ENCODE measurements at regions not wholly inside any gene's neighbourhood (a gene's known extent, or its start where the extent isn't known, plus 50 kb on each side); places are given as distances from the start of the nearest gene placed in this dataset.
"Not testable (repeated sequence)": the region's sequence is repeated elsewhere in the genome, so short reads cannot be mapped to it uniquely, and the experiment has no call there.

DNA sequence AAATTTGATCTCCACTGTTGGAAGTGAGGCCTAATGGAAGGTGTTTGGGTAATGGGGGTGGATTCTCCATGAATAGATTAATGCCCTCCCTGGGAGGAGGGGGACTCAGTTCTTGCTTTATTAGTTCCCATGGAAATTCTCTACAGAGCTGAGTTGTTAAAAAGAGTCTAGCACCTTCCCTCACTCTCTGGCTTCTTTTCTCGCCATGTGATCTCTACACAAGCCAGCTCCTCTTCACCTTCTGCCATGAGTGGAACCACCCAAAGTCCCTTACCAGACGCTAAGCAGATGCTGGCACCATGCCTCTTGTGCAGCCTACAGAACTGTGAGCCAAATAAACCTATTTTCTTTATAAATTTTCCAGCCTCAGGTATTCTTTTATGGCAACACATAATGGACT, 465.8 kb upstream of the ANO5 start:
- no peak for DNase-seq

DNA sequence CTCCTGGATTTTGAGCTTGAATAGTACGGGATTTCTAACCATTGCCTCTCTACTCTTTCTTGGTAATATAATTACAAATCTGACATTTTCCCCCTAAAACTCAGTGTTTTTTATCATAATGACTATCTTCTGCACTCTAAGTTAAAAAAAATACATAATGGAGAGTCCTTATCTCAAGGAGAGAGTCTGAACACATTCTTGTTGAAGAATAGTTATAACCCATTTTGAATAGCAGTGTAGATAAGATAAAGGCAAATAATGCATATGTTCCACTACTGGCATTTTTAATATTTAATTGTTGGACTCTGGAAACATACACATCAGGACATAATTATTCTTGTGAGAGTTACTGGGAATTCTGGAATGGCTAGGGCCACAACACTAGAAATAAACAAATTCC, 456.5 kb upstream of the ANO5 start:
- DNase-seq: no peak

DNA sequence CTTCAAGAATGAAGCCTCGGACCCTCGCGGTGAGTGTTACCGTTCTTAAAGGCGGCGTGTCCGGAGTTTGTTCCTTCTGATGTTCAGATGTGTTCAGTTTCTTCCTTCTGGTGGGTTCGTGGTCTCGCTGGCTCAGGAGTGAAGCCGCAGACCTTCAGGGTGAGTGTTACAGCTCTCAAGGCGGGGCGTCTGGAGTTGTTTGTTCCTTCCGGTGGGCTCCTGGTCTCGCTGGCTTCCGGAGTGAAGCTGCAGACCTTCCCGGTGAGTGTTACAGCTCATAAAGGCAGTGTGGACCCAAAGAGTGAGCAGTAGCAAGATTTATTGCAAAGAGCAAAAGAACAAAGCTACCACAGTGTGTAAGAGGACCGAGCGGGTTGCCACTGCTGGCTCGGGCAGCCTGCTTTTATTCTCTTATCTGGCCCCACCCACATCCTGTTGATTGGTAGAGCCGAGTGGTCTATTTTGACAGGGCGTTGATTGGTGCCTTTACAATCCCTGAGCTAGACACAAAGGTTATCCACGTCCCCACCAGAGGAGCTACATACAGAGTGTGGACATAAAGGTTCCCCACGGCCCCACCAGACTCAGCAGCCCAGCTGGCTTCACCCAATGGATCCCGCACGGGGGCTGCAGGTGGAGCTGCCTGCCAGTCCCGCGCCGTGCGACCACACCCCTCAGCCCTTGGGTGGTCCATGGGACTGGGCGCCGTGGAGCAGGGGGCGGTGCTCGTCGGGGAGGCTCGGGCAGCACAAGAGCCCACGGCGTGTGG, 440.2 kb upstream of the ANO5 start:
- peak; percentile 1 for DNase-seq

DNA sequence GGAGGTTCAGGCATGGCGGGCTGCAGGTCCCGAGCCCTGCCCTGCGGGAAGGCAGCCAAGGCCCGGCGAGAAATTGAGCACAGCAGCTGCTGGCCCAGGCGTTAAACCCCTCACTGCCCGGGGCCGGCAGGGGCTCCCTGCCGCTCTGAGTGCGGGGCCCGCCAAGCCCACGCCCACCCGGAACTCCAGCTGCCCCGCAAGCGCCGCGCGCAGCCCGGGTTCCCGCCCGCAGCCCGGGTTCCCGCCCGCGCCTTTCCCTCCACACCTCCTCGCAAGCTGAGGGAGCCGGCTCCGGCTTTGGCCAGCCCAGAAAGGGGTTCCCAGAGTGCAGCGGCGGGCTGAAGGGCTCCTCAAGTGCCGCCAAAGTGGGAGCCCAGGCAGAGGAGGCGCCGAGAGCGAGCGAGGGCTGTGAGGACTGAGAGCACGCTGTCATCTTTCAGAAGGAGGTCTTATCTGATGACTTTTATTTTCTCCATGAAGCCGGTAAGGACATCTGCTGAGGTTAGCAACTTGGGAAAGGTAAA, 439.6 kb upstream of the ANO5 start:
- DNase-seq: not testable (repeated sequence)

DNA sequence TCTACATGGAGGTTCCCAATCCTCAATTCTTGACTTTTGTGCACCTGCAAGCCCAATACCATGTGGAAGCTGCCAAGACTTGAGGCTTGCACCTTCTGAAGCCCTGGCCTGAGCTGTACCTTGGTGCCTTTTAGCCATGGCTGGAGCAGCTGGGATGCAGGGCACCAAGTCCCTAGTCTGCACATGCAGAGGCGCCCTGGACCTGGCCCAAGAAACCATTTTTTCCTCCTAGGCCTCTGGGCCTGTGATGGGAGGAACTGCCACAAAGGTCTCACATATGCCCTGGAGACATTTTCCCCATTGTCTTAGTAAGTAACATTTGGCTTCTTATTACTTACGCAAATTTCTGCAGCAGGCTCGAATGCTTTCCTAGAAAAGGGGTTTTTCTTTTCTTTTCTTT, 431.9 kb upstream of the ANO5 start:
- DNase-seq: no peak

DNA sequence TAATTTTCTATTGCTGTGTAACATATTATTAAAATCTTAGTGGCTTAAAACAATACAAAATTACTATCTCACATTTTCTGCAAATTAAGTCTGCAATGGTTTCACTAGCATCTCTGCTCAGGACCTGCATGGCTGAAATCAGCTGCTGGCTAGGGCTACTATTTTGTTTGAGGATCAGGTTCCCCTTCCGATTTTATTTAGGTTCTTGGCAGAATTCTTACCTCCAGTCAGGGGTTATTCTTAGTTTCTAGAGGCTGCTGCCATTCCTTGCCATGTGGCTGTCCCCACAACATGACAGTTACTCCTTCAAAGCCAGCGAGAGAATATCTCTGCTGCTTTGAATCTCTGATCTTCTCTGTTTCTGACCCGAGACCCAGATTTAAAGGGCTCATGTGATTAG, 424.5 kb upstream of the ANO5 start:
- no peak for DNase-seq

DNA sequence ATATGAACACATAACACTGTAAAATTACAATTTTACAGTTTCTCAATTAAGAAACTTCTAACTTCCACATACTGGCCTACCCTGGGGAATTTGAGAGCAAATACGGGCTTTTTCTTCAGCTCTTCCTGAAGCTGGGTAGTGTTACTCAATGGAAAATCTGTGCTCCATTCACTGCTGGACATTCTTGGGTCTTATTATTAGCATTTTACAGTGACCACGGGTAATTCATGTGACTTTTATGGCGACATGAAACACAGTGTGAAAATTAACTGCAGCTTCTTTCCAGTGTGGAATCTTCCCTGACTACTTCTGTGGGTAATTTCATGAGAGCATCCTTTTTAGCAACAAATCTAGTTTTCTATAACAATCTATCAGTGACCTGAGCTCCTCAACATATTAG, 423.7 kb upstream of the ANO5 start:
- DNase-seq: no peak

DNA sequence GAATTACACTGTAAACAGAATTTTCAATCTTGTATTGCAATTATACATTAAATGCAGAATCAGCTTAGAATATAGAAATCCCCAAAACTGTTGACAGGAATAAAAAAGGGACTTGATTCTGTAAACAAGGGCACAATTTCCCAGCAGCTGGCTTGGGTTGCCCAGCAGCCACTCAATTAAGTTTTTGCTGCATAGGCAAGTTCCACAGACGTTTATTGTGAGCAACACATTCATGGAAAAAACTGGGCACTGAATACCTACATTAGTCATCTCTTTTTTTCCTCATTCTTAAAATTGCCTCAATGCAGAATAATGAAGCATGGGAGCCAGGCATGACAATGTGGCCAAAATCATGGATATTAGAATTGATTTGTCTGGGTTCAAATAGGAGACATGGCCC, 421.8 kb upstream of the ANO5 start:
- DNase-seq: no peak

DNA sequence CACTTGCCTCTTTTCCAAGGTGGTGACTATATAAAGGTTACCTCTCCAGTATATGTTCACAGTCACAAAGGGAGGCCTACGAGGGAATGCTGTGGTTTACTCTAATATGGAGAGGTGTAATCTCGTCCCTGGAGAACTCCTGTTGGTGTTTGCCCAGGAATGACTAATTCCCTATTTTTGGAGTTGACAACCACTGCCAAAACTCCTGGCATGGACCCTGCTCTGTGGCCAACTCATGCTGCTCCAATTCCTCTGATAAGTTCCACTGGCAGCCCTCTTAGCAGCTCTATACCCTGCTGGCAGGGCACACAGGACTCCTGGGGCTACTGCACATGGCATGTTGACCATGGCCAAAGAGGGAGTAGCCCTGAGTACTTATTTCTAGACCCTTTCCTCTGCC, 418.7 kb upstream of the ANO5 start:
- no peak for DNase-seq

DNA sequence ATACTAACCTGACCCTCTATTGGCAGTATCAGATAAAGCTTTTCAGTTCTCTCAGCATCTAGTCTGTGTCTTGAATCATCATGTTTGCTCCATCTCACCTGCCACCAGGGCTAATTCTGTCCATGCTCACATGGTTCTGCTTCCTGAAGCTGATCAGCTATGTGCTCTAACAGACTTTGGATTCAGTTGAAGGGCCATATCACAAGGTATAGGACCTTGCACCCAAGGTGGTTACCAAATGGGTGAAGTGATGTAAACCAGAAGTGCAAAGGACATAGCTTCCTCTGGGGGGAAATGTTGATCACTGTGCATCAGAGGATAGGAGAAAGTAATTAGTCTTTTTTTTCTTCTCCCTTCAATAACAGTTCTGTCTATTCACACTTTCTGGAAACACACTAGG, 417.0 kb upstream of the ANO5 start:
- no peak for DNase-seq

DNA sequence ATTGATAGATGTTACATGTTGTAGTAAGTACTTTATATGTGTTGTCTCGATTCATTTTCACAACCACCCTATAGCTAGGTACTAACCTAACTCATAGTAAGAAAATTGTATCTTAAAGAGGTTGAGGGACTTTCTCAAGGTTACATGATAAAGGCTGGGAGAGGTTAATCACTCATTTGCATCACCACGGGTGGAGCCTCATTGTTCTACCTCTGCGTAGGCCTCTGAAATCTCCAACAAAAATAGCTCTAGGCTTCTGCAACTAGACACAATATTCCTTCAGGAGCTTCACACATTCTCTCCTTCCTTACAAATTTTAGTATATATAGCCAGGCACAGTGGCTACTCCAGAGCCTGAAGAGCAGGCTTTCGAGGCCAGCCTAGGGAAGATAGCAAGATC, 408.9 kb upstream of the ANO5 start:
- no peak for DNase-seq

DNA sequence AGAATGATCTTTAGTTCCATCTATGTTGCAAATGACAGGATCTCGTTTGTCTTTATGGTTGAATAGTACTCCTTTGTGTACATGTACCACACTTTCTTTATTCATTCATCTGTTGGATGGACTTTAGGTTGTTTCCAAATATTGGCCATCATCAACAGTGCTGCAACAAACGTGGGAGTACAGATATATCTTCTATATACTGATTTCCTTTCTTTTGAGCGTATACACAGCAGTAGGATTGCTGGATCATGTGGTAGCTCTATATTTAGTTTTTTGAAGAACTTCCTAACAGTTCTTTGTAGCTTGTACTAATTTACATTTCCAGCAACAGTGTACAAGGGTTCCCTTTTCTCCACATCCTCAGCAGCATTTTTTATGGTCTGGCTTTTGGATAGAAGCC, 407.5 kb upstream of the ANO5 start:
- DNase-seq: no peak

DNA sequence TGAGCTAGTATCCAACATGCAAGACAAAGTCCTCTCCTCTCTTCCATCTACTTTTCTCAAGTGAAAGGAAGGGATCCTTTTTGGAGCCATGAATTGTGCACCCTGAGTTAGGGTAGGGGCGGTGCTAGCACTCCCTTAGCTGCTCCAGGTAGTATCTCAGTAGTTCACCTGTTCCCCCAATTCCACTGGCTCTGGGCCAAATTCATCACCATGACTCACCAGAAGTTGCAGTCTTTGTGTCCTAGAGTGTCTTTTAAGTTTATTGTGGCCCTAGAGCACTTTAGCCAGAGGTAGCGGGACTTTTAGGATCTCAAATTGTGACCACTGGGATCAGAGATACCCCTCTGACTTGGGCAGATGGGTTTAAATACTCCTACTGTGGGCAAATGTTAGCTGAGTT, 398.6 kb upstream of the ANO5 start:
- no peak for DNase-seq

DNA sequence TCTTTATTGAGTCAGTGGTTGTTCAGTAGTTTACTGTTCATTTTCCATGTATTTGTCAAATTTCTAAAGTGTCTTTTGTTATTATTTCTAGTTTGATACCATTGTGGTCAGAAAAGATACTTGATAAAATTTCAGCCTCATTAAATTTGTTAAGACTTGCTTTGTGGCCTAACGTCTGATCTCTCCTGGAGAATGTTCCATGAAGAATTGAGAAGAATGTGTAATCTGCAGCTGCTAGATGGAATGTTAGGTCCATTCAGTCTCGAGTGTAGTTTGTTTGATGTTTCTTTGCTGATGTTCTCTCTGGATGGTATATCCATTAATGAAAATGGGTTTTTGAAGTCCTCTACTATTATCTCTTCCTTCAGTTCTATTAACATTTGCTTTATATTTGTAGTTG, 394.7 kb upstream of the ANO5 start:
- no peak for DNase-seq

DNA sequence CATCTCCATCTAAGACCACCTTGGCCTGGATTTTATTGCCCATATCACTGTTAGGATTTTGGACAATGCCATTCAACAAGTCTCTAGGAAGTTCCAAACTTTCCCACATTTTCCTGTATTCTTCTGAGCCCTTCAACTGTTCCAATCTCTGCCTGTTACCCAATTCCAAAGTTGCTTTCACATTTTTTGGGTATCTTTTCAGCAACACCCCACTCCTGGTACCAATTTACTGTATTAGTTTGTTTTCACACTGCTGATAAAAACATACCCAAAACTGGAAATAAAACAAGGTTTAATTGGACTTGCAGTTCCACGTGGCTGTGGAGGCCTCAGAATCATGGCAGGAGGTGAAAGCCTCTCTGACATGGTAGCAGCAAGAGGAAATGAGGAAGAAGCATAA, 388.4 kb upstream of the ANO5 start:
- DNase-seq: not testable (repeated sequence)

DNA sequence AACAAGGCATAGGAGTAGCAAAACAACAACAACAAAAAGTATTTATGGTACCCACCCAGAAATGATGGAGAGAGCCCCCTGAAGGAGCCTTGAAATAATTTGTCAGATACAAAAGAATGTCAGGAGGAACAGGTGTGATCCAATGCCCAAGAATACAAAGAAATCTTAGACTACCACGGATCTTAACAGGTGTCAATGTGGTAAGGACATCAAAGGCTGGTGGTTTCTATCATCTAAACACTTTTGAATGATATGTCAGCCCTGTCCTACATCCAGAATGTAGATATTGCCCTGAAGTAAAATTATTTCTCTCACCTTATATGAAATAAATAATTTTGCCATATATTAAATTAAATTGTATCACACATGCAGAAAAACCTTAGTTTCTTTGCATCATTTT, 386.4 kb upstream of the ANO5 start:
- no peak for DNase-seq

DNA sequence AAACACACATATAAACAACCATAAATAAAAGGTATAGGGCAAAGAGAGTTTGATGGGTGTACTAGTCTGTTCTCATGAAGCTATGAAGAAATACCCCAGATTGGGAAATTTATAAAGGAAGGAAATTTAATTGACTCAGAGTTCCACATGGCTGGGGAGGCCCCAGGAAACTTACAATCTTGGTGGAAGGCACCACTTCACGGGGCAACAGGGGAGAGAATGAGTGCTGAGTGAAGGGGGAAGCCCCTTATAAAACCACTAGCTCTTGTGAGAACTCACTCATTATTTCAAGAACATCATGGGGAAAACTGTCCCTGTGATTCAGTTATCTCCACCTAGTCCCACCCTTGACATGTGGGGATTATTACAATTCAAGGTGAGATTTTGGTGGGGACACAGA, 385.9 kb upstream of the ANO5 start:
- no peak for DNase-seq

DNA sequence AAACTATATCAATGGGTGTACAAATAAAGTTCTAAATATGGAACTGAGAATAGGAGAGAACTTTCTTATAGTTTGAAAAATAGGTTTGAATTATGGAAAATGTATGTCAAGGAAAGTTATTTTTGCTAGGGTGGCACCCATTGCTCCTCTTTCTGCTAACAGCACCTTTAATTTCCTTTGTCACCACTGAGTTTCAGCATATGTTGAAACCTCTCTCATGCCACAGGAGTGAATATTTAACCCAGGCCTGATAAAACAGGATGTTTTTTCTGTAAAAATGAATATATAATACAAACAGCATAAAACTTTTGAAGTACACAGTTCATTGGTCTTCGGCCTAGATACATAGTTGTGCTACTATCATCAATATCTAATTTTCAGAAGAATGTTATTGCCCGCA, 385.5 kb upstream of the ANO5 start:
- no peak for DNase-seq

DNA sequence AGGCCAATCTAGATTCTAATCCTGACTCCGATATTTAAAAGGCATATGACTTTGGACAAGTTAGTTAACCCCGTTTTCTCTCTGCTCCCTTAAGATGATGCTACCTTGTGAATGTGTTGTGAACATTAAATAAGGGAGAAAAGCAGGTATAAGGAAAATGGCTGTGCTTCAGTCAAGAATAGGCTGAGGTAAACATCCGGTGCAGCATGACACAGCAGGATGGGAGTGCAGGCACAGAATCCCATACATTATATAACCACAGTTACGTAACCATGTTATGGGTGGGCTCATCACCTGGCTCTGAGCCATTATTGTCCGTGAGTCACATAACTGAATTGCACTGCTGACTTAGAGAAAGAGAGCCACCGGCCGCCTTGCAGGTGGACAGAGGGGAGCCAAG, 382.2 kb upstream of the ANO5 start:
- no peak for DNase-seq

DNA sequence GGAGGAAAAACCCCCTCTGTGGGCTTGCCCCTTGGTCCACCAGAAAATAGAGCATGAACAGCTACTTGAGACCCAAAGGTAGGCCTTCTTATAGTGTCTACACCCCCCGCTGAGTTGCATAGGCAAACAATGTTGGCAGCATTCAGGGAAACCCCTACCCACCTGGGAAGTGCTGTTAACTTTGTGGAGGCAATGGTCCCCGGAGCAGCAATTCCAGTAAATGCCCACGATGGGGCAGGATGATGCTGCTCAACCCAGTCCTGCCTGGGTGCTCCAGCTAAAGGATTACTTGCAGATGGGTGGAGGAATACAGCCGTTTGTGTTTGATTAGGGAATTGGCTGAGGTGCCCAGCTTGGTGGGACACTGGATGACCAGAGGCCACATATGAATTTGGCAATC, 381.3 kb upstream of the ANO5 start:
- no peak for DNase-seq

DNA sequence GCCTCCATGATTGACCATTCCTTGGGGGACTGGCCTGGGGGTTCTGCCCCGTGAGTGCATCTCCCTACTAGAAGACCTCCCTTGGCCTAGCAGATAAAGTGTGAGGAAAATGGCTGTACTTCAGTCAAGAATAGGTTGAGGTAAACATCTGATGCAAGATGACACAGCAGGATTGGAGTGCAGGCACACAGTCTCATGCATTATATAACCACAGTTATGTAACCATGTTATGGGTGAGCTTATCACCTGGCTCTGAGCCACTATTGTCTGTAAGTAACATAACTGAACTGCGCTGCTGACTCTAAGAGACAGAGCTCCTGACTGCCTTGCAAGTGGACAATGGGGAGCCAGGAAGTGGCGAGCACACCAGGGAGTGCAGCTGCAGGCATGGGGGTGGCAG, 378.7 kb upstream of the ANO5 start:
- no peak for DNase-seq

DNA sequence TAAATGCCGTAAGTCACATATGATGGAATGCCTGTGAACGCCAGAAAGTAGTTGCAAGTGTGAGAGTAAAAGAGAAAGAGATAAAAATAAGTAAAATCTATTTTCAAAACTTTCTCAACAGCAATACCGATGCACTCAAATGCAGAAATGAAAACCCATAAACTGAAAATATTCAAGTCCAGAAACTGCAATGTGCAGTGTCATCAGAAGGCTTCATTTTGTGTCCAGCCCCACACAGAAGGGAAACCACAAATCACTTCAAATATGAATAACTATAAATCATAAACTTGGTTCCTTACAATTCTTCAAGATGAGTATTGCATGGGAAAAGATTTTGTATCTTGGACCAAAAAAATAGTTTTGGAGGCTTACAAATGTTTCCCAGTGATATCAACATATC, 375.2 kb upstream of the ANO5 start:
- DNase-seq: no peak

DNA sequence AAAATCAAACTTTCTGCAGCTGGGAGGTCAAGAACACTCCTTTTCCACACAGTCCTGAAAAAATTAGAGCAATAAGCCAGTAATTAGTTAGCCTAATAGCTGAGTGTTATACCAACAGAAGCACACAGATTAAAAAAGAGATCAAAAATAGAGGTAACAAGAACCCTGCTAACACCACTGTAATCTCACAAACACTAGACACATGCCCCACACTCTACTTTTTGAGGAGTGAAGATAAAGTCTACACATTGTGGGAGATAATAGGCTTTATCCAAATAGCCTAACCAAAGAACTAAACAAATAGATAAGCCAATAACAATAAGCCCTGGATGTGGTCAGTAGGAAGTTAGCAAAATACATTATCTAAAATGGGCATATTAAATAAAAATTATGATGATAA, 372.7 kb upstream of the ANO5 start:
- DNase-seq: no peak

DNA sequence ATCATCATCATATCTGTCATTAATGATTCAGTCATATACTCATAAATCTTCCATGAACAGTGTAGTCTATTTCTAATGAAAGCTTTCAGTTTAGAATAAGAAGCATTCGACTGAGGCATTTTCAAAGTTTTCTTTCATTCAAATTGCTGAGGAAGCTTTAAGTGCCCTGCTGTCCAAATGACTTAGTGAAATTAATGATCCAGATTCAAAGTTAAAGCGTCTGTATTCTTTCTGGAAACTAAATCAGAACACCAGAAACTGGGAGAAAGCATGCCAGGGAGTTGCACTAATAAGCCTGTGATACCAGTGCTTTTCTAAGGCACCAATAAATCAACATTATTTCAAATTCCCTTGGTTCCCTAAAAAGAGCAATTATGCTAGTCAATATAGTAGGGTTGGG, 367.8 kb upstream of the ANO5 start:
- no peak for DNase-seq

DNA sequence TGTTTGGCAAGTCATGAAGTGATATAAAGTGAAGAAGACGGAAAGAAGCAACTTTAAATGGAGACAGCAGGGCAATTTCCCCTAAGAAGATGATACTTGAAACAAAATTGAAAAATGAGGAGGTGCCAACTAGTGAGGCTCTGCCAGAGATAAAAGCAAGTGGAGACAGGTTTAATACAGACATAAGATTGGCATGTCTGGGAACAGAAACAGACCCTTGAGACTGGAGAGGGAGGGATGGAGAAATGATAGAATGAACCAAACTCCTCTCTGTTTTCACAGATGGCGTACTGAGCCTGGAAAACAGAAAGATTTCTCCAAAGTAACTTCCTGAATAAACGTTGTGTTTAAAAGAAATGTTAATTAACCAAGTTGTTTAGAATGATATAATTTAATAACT, 354.5 kb upstream of the ANO5 start:
- no peak for DNase-seq

Data from activated CD4-positive, alpha-beta T cell treated with anti-CD3 and anti-CD28 coated beads, Interleukin-10, Interleukin-2, amounts not matched to agents 100 ng/mL and 50 ng/mL, durations not matched to agents 16 hours and 8 hours (primary cell).